OCI-LY7 (cell line): ENCODE measurements at regions not wholly inside any gene's neighbourhood (a gene's known extent, or its start where the extent isn't known, plus 50 kb on each side); places are given as distances from the start of the nearest gene placed in this dataset.

Experiments used
- BruUV-seq: library from RNA; stranded (reverse); fragments of 400-500 nt; replicated peaks from 2 replicates; lab custom pipeline; 2021; lab: Mats Ljungman, UMichigan
- CTCF ChIA-PET: fragments of 300-600 bp; sonication (Branson Sonifier 250); formaldehyde crosslinking; loops from one replicate; lab custom pipeline; 2022; ENCODE audit warnings: antibody characterized with exemption; ENCODE audit not compliant: unreplicated experiment; lab: Charles Lee
- POLR2A ChIA-PET: fragments of 300-600 bp; sonication (Branson Sonifier 250); formaldehyde crosslinking; loops from one replicate; lab custom pipeline; 2022; ENCODE audit warnings: antibody characterized with exemption; lab: Charles Lee
- DNase-seq: peaks from one replicate; pipeline ENCODE4 v3.0.0-alpha.2; 2015; ENCODE audit warnings: low spot score
- H2AFZ ChIP-seq: fragments of 200-600 bp; sonication (generic), shearing (Covaris generic); 2 replicates; pipeline ENCODE4 v1.6.1; 2014; ENCODE audit warnings: mild to moderate bottlenecking, antibody characterized with exemption, low read length, moderate library complexity
- H3K27ac ChIP-seq: fragments of 200-600 bp; sonication (generic); 2 replicates; pipeline ENCODE4 v1.5.1; 2014; ENCODE audit warnings: mixed run types, low read depth, mild to moderate bottlenecking, moderate library complexity, low read length, inconsistent platforms; ENCODE audit not compliant: poor library complexity, severe bottlenecking
- H3K36me3 ChIP-seq: fragments of 200-600 bp; sonication (generic); 2 replicates; pipeline ENCODE4 v1.6.1; 2014; ENCODE audit warnings: mild to moderate bottlenecking, antibody characterized with exemption, low read length, moderate library complexity, mixed read lengths; ENCODE audit not compliant: insufficient read depth
- H3K4me1 ChIP-seq: fragments of 200-600 bp; sonication (generic); 2 replicates; pipeline ENCODE4 v1.5.1; 2014; ENCODE audit warnings: mild to moderate bottlenecking, low read length; ENCODE audit not compliant: insufficient read depth, poor library complexity, severe bottlenecking
- H3K4me2 ChIP-seq: fragments of 200-600 bp; sonication (generic); 2 replicates; pipeline ENCODE4 v1.6.1; 2014; ENCODE audit warnings: mild to moderate bottlenecking, low read length
- H3K4me3 ChIP-seq: fragments of 200-600 bp; sonication (generic); 2 replicates; pipeline ENCODE4 v1.5.1; 2014; ENCODE audit warnings: mild to moderate bottlenecking, low read depth, low read length; ENCODE audit not compliant: poor library complexity, severe bottlenecking
- H3K79me2 ChIP-seq: fragments of 200-600 bp; sonication (generic); 2 replicates; pipeline ENCODE4 v1.6.1; 2016; ENCODE audit warnings: low read depth, mild to moderate bottlenecking, low read length, moderate library complexity, mixed read lengths; ENCODE audit not compliant: insufficient read depth
- H3K9me2 ChIP-seq: fragments of 200-600 bp; sonication (generic); 2 replicates; pipeline ENCODE4 v1.6.1; 2016; ENCODE audit warnings: mild to moderate bottlenecking, low read length, mixed read lengths; ENCODE audit not compliant: insufficient read depth
- H3K9me3 ChIP-seq: fragments of 200-600 bp; sonication (generic); 2 replicates; pipeline ENCODE4 v1.6.1; 2014; ENCODE audit warnings: mild to moderate bottlenecking, mixed run types, low read length, mixed read lengths
- H4K20me1 ChIP-seq: fragments of 200-600 bp; sonication (generic); 2 replicates; pipeline ENCODE4 v1.6.1; 2014; ENCODE audit warnings: mild to moderate bottlenecking, antibody characterized with exemption, low read length, moderate library complexity, mixed read lengths; ENCODE audit not compliant: insufficient read depth
- CTCF ChIP-seq: fragments of 200-600 bp; sonication (generic); conservative IDR thresholded peaks from 2 replicates; pipeline ENCODE4 v1.5.1; 2014; ENCODE audit warnings: mild to moderate bottlenecking, antibody characterized with exemption, low read length, moderate library complexity, mixed read lengths
- EZH2phosphoT487 ChIP-seq: fragments of 200-600 bp; sonication (generic); IDR thresholded peaks from 2 replicates; pipeline ENCODE4 v1.6.1; 2018; ENCODE audit warnings: low read depth, borderline replicate concordance, mild to moderate bottlenecking, mixed run types, antibody characterized with exemption, low read length, moderate library complexity, mixed read lengths
- intact Hi-C: fragments of 100-400 bp; cut with micrococcal nuclease; formaldehyde crosslinking; loops from one replicate; pipeline ENCODE4 v1.10.0; 2022; ENCODE audit not compliant: unreplicated experiment

GRCh38 chr6:27178407-27178730, 69.1 kb upstream of the PRSS16 start:
- no peak for DNase-seq
- no peaks in the 10 kb centered on the region for H3K9me2 ChIP-seq
- H3K27ac ChIP-seq: peak overlapping the region; percentile 81
- H3K9me3 ChIP-seq: no peaks in the 10 kb centered on the region
- no peaks in the 10 kb centered on the region for H3K36me3 ChIP-seq
- intact Hi-C loops: loop anchor here (5.0 kb wide), 3 partner anchors 324 to 619 kb away; no protein-coding TSS in a partner anchor
- peak overlapping the region; percentile 90 for H2AFZ ChIP-seq
- peak overlapping the region; percentile 95 for H3K4me3 ChIP-seq
- H4K20me1 ChIP-seq: no peaks in the 10 kb centered on the region
- POLR2A ChIA-PET: interaction anchor here (0.6 to 3.0 kb wide), 11 partner anchors 9 to 1764 kb away, joined by 3 to 16 read pairs (median 6); a partner anchor contains a TSS
- H3K4me2 ChIP-seq: peak overlapping the region; percentile 95
- no peaks in the 10 kb centered on the region for H3K79me2 ChIP-seq
- CTCF ChIA-PET: interaction anchor here (0.6 kb wide), 1 partner anchor 25 kb away, joined by 13 read pairs; no protein-coding TSS in a partner anchor
- no TSS peak for BruUV-seq
- no peak for TF ChIP-seq EZH2phosphoT487
- peaks cover 8% of the 10 kb centered on the region for H3K4me1 ChIP-seq

GRCh38 chr6:27178860-27179259, 68.6 kb upstream of the PRSS16 start:
- H3K9me3 ChIP-seq: no peaks in the 10 kb centered on the region
- H4K20me1 ChIP-seq: no peaks in the 10 kb centered on the region
- H2AFZ ChIP-seq: no peak overlapping the region
- no peaks in the 10 kb centered on the region for H3K9me2 ChIP-seq
- no peak overlapping the region for H3K4me2 ChIP-seq
- H3K27ac ChIP-seq: no peak overlapping the region
- intact Hi-C loops: loop anchor here (5.0 kb wide), 3 partner anchors 323 to 618 kb away; no protein-coding TSS in a partner anchor
- no peak for DNase-seq
- no peak for TF ChIP-seq CTCF
- TF ChIP-seq EZH2phosphoT487: no peak
- BruUV-seq: no TSS peak
- H3K4me1 ChIP-seq: peaks cover 8% of the 10 kb centered on the region
- peak overlapping the region; percentile 95 for H3K4me3 ChIP-seq
- ChIA-PET CTCF (no interaction called here), POLR2A (interaction anchor here (1.8 to 3.0 kb wide), 2 partner anchors 18 to 73 kb away, joined by 6 to 13 read pairs; no protein-coding TSS in a partner anchor)
- no peaks in the 10 kb centered on the region for H3K36me3 ChIP-seq
- no peaks in the 10 kb centered on the region for H3K79me2 ChIP-seq

GRCh38 chr6:27183060-27183832, 64.3 kb upstream of the PRSS16 start:
- H3K4me3 ChIP-seq: no peak overlapping the region
- ChIA-PET POLR2A (interaction anchor here (0.6 kb wide), 1 partner anchor 177 kb away, joined by 3 read pairs; no protein-coding TSS in a partner anchor), CTCF (interaction anchor here (0.8 kb wide), 1 partner anchor 569 kb away, joined by 3 read pairs; no protein-coding TSS in a partner anchor)
- no peaks in the 10 kb centered on the region for H3K9me2 ChIP-seq
- no peak overlapping the region for H3K27ac ChIP-seq
- no TSS peak for BruUV-seq
- DNase-seq: no peak
- no peaks in the 10 kb centered on the region for H3K9me3 ChIP-seq
- no peaks in the 10 kb centered on the region for H4K20me1 ChIP-seq
- H3K4me1 ChIP-seq: peaks cover 2% of the 10 kb centered on the region
- H2AFZ ChIP-seq: no peak overlapping the region
- intact Hi-C loops: no loop called here
- TF ChIP-seq CTCF: peak; percentile 33; the same call in 1 of the 2 replicates
- no peak for TF ChIP-seq EZH2phosphoT487
- H3K4me2 ChIP-seq: no peak overlapping the region
- no peaks in the 10 kb centered on the region for H3K79me2 ChIP-seq
- H3K36me3 ChIP-seq: no peaks in the 10 kb centered on the region
